H9 (cell line): ENCODE measurements at regions not wholly inside any gene's neighbourhood (a gene's known extent, or its start where the extent isn't known, plus 50 kb on each side); places are given as distances from the start of the nearest gene placed in this dataset.

ENCODE experiments used
- DNase-seq: peaks from one replicate; pipeline ENCODE4 v3.0.0-alpha.2; 2017
- H2AFZ ChIP-seq: one replicate; pipeline ENCODE4 v1.6.1; 2013; ENCODE audit warnings: mild to moderate bottlenecking, low read length, control low read depth, moderate library complexity
- H2AK5ac ChIP-seq: 2 replicates; pipeline ENCODE4 v1.6.1; 2013; ENCODE audit warnings: low read length, control low read depth, mixed read lengths; ENCODE audit not compliant: insufficient read length
- H2BK120ac ChIP-seq: one replicate; pipeline ENCODE4 v1.6.1; 2013; ENCODE audit warnings: low read depth, mild to moderate bottlenecking, low read length, control low read depth, inconsistent platforms; ENCODE audit not compliant: poor library complexity, severe bottlenecking
- H2BK12ac ChIP-seq: 2 replicates; pipeline ENCODE4 v1.6.1; 2013; ENCODE audit warnings: low read length, control low read depth, mixed read lengths, low read depth; ENCODE audit not compliant: insufficient read length
- H2BK15ac ChIP-seq: 2 replicates; pipeline ENCODE4 v1.6.1; 2013; ENCODE audit warnings: low read depth, low read length, control low read depth
- H2BK20ac ChIP-seq: one replicate; pipeline ENCODE4 v1.6.1; 2013; ENCODE audit warnings: low read depth, mild to moderate bottlenecking, low read length, control low read depth, inconsistent platforms; ENCODE audit not compliant: poor library complexity, severe bottlenecking
- H2BK5ac ChIP-seq: 2 replicates; pipeline ENCODE4 v1.6.1; 2013; ENCODE audit warnings: low read length, control low read depth, mixed read lengths; ENCODE audit not compliant: insufficient read length
- H3K14ac ChIP-seq: 2 replicates; pipeline ENCODE4 v1.6.1; 2013; ENCODE audit warnings: low read length, control low read depth; ENCODE audit not compliant: insufficient read depth
- H3K18ac ChIP-seq: 2 replicates; pipeline ENCODE4 v1.6.1; 2013; ENCODE audit warnings: low read depth, mild to moderate bottlenecking, mixed read lengths, low read length, control low read depth; ENCODE audit not compliant: insufficient read length
- H3K23ac ChIP-seq: 2 replicates; pipeline ENCODE4 v1.6.1; 2013; ENCODE audit warnings: low read length, control low read depth, mixed read lengths, low read depth; ENCODE audit not compliant: insufficient read length
- H3K23me2 ChIP-seq: 2 replicates; pipeline ENCODE4 v1.6.1; 2013; ENCODE audit warnings: low read depth, mild to moderate bottlenecking, mixed read lengths, low read length, control low read depth; ENCODE audit not compliant: insufficient read length, poor library complexity, severe bottlenecking
- H3K27ac ChIP-seq: 2 replicates; pipeline ENCODE4 v1.5.1; 2013; ENCODE audit warnings: low read length, control low read depth, mixed read lengths, low read depth; ENCODE audit not compliant: insufficient read length
- H3K27me3 ChIP-seq: 2 replicates; pipeline ENCODE4 v1.6.1; 2013; ENCODE audit warnings: low read length, control low read depth, inconsistent platforms; ENCODE audit not compliant: insufficient read depth
- H3K4ac ChIP-seq: 2 replicates; pipeline ENCODE4 v1.6.1; 2013; ENCODE audit warnings: low read depth, mild to moderate bottlenecking, control low read depth, inconsistent platforms, low read length, moderate library complexity
- H3K4me1 ChIP-seq: 2 replicates; pipeline ENCODE4 v1.6.1; 2013; ENCODE audit warnings: low read length, control low read depth, inconsistent platforms; ENCODE audit not compliant: insufficient read depth
- H3K4me2 ChIP-seq: 2 replicates; pipeline ENCODE4 v1.6.1; 2013; ENCODE audit warnings: low read length, control low read depth, mixed read lengths; ENCODE audit not compliant: insufficient read length, insufficient read depth
- H3K56ac ChIP-seq: 2 replicates; pipeline ENCODE4 v1.6.1; 2013; ENCODE audit warnings: low read depth, mild to moderate bottlenecking, mixed read lengths, low read length, control low read depth; ENCODE audit not compliant: insufficient read length
- H3K79me1 ChIP-seq: 2 replicates; pipeline ENCODE4 v1.6.1; 2013; ENCODE audit warnings: low read depth, mild to moderate bottlenecking, moderate library complexity, low read length, control low read depth, inconsistent platforms; ENCODE audit not compliant: insufficient read depth, poor library complexity, severe bottlenecking
- H3K79me2 ChIP-seq: 2 replicates; pipeline ENCODE4 v1.6.1; 2013; ENCODE audit warnings: low read length, control low read depth, inconsistent platforms; ENCODE audit not compliant: insufficient read depth
- H3K9ac ChIP-seq: 2 replicates; pipeline ENCODE4 v1.6.1; 2013; ENCODE audit warnings: low read length, control low read depth, mixed read lengths; ENCODE audit not compliant: insufficient read length; ENCODE audit errors: extremely low read depth
- H3K9me3 ChIP-seq: one replicate; pipeline ENCODE4 v1.6.1; 2013; ENCODE audit warnings: low read depth, low read length, inconsistent platforms; ENCODE audit not compliant: control insufficient read depth
- H3T11ph ChIP-seq: one replicate; pipeline ENCODE4 v1.6.1; 2013; ENCODE audit warnings: mild to moderate bottlenecking, low read length, control low read depth, inconsistent platforms
- H4K20me1 ChIP-seq: one replicate; pipeline ENCODE4 v1.6.1; 2013; ENCODE audit not compliant: control insufficient read depth, insufficient read length, insufficient read depth
- H4K5ac ChIP-seq: 2 replicates; pipeline ENCODE4 v1.6.1; 2013; ENCODE audit warnings: low read depth, mild to moderate bottlenecking, mixed read lengths, low read length, control low read depth; ENCODE audit not compliant: insufficient read length
- H4K8ac ChIP-seq: replicated peaks from 2 replicates; pipeline ENCODE4 v1.6.1; 2013; ENCODE audit warnings: low read length, control low read depth, mixed read lengths, low read depth; ENCODE audit not compliant: insufficient read length
- H4K91ac ChIP-seq: 2 replicates; pipeline ENCODE4 v1.6.1; 2013; ENCODE audit warnings: low read depth, mild to moderate bottlenecking, moderate library complexity, mixed read lengths, low read length, control low read depth; ENCODE audit not compliant: insufficient read length
- H3K27ac Mint-ChIP-seq, 3 experiments: 2 replicates in 2 of 3; 3 replicates in 1 of 3; pipeline ENCODE4 v1.8.0; 2020 to 2021; ENCODE audit warnings: mixed read lengths in 3 of 3, mild to moderate bottlenecking in 1 of 3, moderate library complexity in 1 of 3
- H3K27me3 Mint-ChIP-seq: 2 replicates; pipeline ENCODE4 v1.8.0; 2021; ENCODE audit warnings: low read depth, mild to moderate bottlenecking, moderate library complexity, mixed read lengths
- H3K36me3 Mint-ChIP-seq, 3 experiments: 2 replicates in 2 of 3; 3 replicates in 1 of 3; pipeline ENCODE4 v1.8.0; 2020 to 2021; ENCODE audit warnings: low read depth in 3 of 3, mixed read lengths in 3 of 3; ENCODE audit not compliant: insufficient read depth in 1 of 3
- H3K4me1 Mint-ChIP-seq, 2 experiments: 2 replicates each; pipeline ENCODE4 v1.8.0; 2020; ENCODE audit warnings: mixed read lengths in 2 of 2
- H3K4me3 Mint-ChIP-seq, 2 experiments: 2 replicates in 1 of 2; 3 replicates in 1 of 2; pipeline ENCODE4 v1.8.0; 2020 to 2021; ENCODE audit warnings: mild to moderate bottlenecking in 2 of 2, mixed read lengths in 2 of 2, moderate library complexity in 1 of 2
- H3K9me3 Mint-ChIP-seq, 2 experiments: 2 replicates in 1 of 2; 3 replicates in 1 of 2; pipeline ENCODE4 v1.8.0; 2020; ENCODE audit warnings: mild to moderate bottlenecking in 2 of 2, mixed read lengths in 2 of 2, moderate library complexity in 1 of 2
- TF ChIP-seq, protein P1 (sequence below): fragments of 200-600 bp; sonication (generic); conservative IDR thresholded peaks from 3 replicates; pipeline ENCODE4 v1.8.0; 2021; ENCODE audit warnings: antibody characterized with exemption, mild to moderate bottlenecking

DNA sequence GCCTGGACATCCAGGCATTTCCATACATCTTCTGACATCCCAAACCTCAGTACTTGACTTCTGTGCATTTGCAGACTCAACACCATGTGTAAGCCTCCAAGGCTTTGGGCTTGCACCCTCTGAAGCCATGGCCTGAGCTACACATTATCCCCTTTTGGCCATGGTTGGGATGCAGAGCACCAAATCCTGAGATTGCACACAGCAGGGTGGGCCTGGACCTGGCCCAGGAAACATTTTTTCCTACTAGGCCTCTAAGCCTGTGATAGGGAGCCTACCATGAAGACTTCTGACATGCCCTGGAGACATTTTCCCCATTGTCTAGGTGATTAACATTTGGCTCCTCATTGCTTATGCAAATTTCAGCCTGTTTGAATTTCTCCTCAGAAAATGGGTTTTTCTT is 853.4 kb upstream of the SPRY2 start:
- Histone ChIP-seq H3K27me3 (no peaks in the 10 kb centered on the region), H2BK15ac (no peak overlapping the region), H4K8ac (no peak overlapping the region), H2BK12ac (no peak overlapping the region), H3K79me1 (no peaks in the 10 kb centered on the region), H3K9ac (no peak overlapping the region), H3K9me3 (no peaks in the 10 kb centered on the region), H4K5ac (no peak overlapping the region), H3K14ac (no peak overlapping the region), H3K79me2 (no peaks in the 10 kb centered on the region), H2BK120ac (no peak overlapping the region), H3K27ac (no peak overlapping the region), H2BK5ac (no peak overlapping the region), H3K23me2 (no peaks in the 10 kb centered on the region), H2AK5ac (no peak overlapping the region), H3K18ac (no peak overlapping the region), H3K4me1 (no peaks in the 10 kb centered on the region), H4K20me1 (no peaks in the 10 kb centered on the region), H2AFZ (no peak overlapping the region), H3K4ac (no peak overlapping the region), H3K4me2 (no peak overlapping the region), H3K23ac (no peak overlapping the region), H3K56ac (no peak overlapping the region), H3T11ph (no peak overlapping the region), H4K91ac (no peak overlapping the region), H2BK20ac (no peak overlapping the region)
- H3K27ac Mint-ChIP-seq: peak overlapping the region in 1 of 3 experiments; percentile 34; a peak in 1 of 7 replicates
- peaks cover 23 to 27% of the 10 kb centered on the region in 2 experiments for H3K9me3 Mint-ChIP-seq
- peaks cover 5 to 19% (median 11%) of the 10 kb centered on the region in 3 experiments for H3K36me3 Mint-ChIP-seq
- TF ChIP-seq, protein P1, sequence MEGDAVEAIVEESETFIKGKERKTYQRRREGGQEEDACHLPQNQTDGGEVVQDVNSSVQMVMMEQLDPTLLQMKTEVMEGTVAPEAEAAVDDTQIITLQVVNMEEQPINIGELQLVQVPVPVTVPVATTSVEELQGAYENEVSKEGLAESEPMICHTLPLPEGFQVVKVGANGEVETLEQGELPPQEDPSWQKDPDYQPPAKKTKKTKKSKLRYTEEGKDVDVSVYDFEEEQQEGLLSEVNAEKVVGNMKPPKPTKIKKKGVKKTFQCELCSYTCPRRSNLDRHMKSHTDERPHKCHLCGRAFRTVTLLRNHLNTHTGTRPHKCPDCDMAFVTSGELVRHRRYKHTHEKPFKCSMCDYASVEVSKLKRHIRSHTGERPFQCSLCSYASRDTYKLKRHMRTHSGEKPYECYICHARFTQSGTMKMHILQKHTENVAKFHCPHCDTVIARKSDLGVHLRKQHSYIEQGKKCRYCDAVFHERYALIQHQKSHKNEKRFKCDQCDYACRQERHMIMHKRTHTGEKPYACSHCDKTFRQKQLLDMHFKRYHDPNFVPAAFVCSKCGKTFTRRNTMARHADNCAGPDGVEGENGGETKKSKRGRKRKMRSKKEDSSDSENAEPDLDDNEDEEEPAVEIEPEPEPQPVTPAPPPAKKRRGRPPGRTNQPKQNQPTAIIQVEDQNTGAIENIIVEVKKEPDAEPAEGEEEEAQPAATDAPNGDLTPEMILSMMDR: no peak
- no peaks in the 10 kb centered on the region for H3K4me1 Mint-ChIP-seq
- no peak for DNase-seq
- no peak overlapping the region for H3K4me3 Mint-ChIP-seq
- H3K27me3 Mint-ChIP-seq: no peaks in the 10 kb centered on the region
